ENCODE measurements at regions not wholly inside any gene's neighbourhood (a gene's known extent, or its start where the extent isn't known, plus 50 kb on each side); places are given as distances from the start of the nearest gene placed in this dataset.

GRCh38 chr11:82191695-82192094 is 542.0 kb downstream of the FAM181B start:
- TF ChIP-seq, protein P1, sequence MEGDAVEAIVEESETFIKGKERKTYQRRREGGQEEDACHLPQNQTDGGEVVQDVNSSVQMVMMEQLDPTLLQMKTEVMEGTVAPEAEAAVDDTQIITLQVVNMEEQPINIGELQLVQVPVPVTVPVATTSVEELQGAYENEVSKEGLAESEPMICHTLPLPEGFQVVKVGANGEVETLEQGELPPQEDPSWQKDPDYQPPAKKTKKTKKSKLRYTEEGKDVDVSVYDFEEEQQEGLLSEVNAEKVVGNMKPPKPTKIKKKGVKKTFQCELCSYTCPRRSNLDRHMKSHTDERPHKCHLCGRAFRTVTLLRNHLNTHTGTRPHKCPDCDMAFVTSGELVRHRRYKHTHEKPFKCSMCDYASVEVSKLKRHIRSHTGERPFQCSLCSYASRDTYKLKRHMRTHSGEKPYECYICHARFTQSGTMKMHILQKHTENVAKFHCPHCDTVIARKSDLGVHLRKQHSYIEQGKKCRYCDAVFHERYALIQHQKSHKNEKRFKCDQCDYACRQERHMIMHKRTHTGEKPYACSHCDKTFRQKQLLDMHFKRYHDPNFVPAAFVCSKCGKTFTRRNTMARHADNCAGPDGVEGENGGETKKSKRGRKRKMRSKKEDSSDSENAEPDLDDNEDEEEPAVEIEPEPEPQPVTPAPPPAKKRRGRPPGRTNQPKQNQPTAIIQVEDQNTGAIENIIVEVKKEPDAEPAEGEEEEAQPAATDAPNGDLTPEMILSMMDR (IDR thresholded peaks at IDR 0.05; ENCODE audit: control extremely low read depth in 1 of 3, insufficient read depth in 1 of 3, low read depth in 1 of 3, low read length in 3 of 3) = no peak
- TF ChIP-seq RFX5 (IDR thresholded peaks at IDR 0.05; ENCODE audit: borderline replicate concordance, low read depth, low read length) (no peak), CHD2 (IDR thresholded peaks at IDR 0.05; ENCODE audit: low read length) (no peak), CEBPB (IDR thresholded peaks at IDR 0.05; ENCODE audit: low read depth, low read length) (no peak), ZNF274 (IDR thresholded peaks at IDR 0.05; ENCODE audit: borderline replicate concordance, extremely low read depth, low read length) (no peak), EZH2 (IDR thresholded peaks at IDR 0.05; ENCODE audit: low read depth, low read length, severe bottlenecking) (no peak)

All from H1 (cell line).